ENCODE measurements at regions not wholly inside any gene's neighbourhood (a gene's known extent, or its start where the extent isn't known, plus 50 kb on each side); places are given as distances from the start of the nearest gene placed in this dataset.

DNA sequence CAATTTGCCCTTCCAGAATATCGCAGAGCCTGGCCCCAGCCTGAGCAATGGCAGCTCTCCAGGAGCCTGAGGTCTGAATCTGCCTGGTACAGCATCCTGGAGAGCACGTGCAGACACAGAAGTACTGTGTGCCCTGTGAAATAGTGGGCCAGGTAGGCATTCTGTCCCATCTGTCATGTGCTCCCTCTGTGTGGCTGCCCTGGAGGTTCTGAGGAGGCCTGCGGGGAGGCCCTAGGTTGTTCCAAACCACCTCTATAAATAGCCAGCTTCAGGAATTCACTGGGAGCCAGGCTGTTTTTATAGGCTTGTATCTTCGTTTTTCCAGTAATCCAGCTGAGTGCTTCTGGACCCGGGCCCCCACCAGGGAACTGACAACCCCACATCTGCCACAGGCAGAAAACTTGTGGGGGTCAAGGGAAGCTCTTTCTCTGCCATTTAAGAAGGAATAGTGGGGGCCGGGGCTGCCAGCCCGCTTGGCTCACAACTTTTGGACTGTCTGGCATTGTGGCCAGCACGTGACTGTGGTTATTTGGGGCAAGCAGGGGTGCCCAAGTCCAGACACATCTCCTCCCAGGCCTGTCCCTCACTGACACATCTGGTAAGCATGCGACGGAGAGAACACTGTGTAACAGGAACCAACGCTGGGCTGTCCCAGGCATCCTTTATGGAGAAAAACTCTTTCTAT, 356.3 kb upstream of the TNRC6C start:
- no peak for DNase-seq (ENCODE audit: low read depth in 2 of 2)

GRCh38 chr17:77602883-77603640, 355.4 kb upstream of the TNRC6C start:
- DNase-seq (ENCODE audit: low read depth in 2 of 2): no peak

DNA sequence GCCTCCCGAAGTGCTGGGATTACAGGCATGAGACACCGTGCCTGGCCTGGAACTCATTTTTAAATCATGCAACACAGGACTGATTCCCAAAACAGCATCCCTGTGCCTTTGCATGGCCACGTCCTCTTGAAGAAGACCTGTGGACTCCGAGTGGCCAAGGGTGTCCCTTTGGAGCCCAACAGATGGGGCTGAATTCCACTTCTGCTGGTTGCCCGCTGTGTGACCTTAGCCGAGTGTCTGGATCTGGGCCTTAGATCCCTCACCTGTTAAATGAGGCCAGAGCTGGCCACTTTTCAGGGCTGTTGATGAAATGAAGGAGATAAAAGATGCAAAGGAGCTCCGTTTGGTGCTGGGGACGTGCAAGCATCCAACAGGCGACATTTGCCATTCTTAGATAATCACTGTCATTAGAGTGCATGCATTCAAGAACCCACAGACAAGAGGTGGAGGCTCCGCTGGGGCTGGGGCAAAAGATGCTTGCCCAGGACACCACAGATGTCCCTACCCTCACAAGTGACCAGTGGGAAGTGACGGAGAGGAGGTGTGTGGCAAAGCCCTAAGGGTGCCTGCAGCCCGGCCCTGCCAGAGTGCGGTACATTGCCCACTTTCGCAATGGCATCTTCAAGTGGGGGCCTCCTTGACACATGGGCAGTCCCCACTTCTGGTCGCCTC, 354.1 kb upstream of the TNRC6C start:
- no peak for DNase-seq (ENCODE audit: low read depth in 2 of 2)

GRCh38 chr17:77604973-77605313, 353.6 kb upstream of the TNRC6C start:
- no peak for DNase-seq (ENCODE audit: low read depth in 2 of 2)

DNA sequence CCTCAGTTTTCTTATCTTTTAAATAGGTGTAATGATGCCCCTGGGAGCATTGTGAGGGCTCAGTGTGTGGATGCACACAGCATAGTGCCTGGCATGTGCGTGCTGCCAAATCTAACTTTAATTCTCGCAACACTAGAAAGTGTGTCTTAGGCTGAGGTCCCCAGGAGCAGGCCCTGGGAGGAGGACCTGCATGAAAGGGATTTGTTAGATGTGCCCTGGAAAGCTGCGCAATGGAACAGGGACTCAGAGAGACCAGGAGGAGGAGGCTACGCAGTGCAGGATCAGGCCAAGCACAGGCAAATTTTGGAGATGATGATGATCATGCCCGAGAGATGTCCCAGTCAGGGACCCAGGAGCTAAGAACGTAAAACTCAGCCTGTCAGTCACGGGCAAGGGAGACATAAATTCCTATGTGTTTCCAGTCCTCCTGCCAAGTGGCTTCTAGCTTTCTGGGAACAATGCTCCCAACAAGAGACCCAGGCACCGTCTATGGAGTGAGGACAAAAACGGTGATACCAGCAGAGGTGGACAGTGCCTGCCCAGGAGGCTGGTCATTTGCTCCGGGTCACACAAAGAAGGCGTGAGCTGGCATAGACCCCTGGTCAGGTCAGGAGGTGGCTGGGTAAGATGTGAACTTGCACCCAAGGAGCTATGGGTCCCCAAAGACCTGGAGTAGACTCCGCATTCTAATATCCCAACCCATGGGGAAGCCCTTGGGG, 352.2 kb upstream of the TNRC6C start:
- no peak for DNase-seq (ENCODE audit: low read depth in 2 of 2)

GRCh38 chr17:77606865-77607210, 351.7 kb upstream of the TNRC6C start:
- no peak for DNase-seq (ENCODE audit: low read depth in 2 of 2)

- no peak for DNase-seq (ENCODE audit: low read depth in 2 of 2)
Measured at GRCh38 chr17:77607606-77608005, 350.9 kb upstream of the TNRC6C start.

GRCh38 chr17:77608431-77608830, 350.1 kb upstream of the TNRC6C start:
- DNase-seq (ENCODE audit: low read depth in 2 of 2): no peak

DNA sequence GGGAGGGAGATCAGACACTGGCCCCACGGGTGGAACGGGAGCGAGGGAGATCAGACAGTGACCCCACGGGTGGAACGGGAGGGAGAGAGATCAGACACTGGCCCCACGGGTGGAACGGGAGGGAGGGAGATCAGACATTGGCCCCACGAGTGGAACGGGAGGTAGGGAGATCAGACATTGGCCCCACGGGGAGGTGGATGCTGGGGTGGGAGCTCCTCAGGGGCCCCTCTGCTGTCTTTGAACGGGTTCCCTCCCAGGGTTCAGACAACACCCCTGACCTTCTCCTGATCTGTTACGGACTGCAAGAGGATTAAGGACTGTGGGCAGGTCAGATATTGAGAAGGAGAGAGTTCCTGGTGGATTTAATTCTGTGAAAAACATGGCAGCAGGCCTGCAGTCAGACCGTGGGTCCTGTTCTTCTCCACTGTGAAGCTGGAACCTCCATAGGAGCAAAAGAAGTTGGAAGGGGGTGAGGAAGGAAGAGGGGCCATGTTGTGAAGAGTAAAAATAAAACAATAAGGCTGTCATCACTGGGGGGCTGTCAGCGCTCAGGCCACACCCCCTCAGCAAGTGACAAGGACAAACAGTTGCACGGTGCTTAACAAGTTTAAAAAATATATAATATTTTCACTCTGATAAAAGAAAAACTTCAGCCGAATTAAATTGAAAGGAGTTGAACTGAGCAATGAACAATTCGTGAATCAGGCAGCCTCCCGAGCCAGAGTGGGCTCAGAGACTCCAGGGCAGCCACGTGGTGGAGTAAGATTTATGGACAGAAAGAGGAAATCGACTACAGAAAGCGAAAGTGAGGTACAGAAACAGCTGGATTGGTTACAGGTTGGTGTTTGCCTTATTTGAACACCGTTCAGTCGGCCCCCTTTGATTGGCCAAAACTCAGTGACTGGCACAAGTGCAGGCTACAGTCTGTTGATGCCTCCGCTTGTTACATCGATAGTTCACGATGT, 348.7 kb upstream of the TNRC6C start:
- DNase-seq (ENCODE audit: low read depth in 2 of 2): peak; percentile 27 to 48

DNA sequence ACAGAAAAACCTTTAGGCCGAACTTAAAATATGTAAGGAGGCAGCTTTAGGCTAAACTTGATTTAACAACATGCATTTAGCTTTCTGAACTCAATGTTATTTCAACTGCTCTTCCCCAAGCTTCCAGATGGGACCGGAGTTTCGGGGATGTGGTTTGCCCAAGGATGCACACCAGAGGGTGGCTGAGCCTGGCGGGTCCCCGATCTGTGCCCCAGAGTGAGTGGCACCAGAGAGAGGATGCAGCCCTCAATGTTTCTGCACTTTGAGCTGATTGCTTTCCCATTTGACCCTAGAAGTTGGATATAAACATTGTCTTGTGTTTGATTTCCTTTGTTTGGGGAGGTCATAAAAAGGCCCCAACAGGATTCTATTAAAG, 348.0 kb upstream of the TNRC6C start:
- DNase-seq (ENCODE audit: low read depth in 2 of 2): no peak

DNA sequence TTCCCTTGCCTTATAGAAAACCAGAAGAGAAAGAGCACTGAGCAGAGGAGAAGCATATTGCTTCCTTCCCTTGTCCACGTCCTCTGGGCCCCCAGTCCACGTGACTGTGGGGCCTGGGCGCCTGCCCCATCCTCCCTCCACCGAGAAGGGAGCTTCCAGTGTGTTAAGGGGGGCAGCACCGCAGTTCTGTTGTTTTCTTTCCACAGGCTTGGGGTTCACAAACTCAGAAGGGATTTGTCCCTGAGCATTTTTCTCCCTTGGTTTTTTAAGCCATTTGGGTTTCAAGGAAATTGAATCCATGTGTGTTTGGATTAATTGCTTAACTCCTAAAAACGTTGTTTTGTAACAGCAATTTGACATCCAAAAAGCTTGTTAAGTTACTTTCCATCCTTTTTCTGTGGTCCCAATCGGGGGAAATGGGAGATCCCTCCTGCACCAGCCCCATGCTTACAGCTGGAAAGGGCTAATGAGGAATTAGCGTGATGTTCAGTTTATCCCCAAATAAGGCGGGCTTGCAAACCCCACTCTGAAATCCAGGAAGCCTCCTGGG, 347.5 kb upstream of the TNRC6C start:
- no peak for DNase-seq (ENCODE audit: low read depth in 2 of 2)

- DNase-seq (ENCODE audit: low read depth in 2 of 2): no peak
Measured at GRCh38 chr17:77611791-77612502, 346.6 kb upstream of the TNRC6C start.

DNA sequence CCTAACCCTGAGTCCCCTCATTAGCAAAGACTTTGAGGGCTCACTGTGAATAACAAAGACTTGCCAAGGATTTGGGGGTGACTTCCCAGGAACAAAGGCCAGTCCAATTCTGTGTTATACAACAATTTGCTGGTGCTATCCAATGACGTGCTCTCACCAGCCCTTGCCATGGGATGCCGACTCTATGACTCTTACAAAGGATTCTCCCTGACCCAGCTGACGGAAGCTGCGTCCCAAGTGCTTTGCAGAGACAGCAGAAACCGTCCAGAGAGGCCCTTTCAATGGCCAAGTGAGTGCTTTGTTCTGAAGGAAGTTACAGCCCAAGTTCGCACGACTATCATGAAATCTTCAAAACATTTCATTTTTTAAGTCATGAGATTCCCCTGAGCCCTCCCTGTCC, 345.3 kb upstream of the TNRC6C start:
- no peak for DNase-seq (ENCODE audit: low read depth in 2 of 2)

GRCh38 chr17:77613627-77614026, 344.9 kb upstream of the TNRC6C start:
- DNase-seq (ENCODE audit: low read depth in 2 of 2): no peak

DNA sequence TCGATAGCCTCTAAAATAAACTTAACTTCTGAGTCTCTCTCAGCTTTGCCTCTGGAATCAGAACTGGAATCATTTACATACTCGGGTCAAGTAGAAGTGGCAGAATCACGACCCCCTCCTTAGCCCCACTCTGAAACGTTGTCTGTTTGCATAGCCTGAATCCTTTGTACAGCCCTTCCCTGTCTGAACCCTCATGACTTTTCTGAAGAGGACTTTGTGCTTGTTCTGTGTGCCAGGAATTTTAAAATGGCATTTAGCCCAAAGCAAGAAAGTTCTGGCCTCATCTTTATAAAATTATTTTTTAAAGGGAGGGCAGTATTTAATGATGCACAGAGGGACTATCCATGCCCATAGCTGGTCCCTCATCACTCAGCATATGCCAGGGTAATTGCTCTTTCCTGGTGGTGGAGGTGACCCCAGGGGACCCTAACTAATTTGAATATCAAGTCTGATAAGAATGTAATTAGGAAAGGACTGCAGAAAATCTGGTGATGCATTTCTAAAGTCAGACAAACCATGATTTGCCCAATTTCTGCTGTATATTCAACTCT, 342.7 kb upstream of the TNRC6C start:
- DNase-seq (ENCODE audit: low read depth in 2 of 2): no peak

DNA sequence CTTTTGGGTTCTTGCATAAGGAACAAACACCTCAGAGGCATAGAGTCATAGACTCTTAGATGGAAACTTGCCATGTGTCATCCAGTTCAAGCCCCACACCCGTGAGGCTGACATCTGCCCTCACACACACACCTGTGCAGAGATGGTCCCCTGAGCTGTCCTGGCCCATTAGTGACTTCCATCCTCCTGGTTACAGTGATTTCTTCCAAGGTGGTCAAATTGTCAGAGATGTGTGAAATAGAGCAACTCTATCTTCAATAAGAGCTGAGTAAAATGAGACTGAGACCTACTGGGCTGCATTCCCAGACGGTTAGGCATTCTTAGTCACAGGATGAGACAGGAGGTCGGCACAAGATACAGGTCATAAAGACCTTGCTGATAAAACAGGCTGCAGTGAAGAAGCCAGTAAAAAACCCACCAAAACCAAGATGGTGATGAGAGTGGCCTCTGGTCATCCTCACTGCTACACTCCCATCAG, 342.2 kb upstream of the TNRC6C start:
- DNase-seq (ENCODE audit: low read depth in 2 of 2): no peak

GRCh38 chr17:77617516-77617915, 341.0 kb upstream of the TNRC6C start:
- no peak for DNase-seq (ENCODE audit: low read depth in 2 of 2)

- no peak for DNase-seq (ENCODE audit: low read depth in 2 of 2)
Measured at GRCh38 chr17:77618173-77618572, 340.3 kb upstream of the TNRC6C start.

GRCh38 chr17:77618731-77619130, 339.8 kb upstream of the TNRC6C start:
- DNase-seq (ENCODE audit: low read depth in 2 of 2): no peak

DNA sequence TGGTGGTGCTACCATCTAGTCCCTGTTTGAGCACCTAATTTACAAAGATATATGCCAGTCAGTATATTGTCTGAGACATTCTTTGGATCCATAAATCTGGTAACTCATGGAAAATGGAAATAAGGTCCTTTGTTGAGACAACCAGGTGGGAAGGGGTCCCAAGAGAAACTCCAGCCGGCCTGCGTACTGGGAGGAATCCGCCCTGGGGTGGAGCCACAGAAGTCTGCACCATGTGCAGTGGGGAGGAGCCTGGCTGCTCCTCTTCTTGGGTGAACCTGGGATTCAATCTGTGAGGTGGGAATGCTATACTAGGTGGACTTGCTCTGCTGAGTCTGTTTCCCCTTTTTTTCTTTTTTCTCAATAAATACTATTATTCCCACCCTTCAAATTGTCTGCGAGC, 339.2 kb upstream of the TNRC6C start:
- no peak for DNase-seq (ENCODE audit: low read depth in 2 of 2)

All from stimulated activated CD4-positive, alpha-beta T cell treated with anti-CD3 and anti-CD28 coated beads, Interleukin-1b, Interleukin-23, amount 100 ng/mL, for 4 hours (primary cell).